ENCODE measurements at regions not wholly inside any gene's neighbourhood (a gene's known extent, or its start where the extent isn't known, plus 50 kb on each side); places are given as distances from the start of the nearest gene placed in this dataset.
A peak's percentile ranks its signal among the peaks of the same experiment; 100 is the strongest.

GRCh38 chr1:88188038-88188437 is 496.0 kb upstream of the PKN2 start:
- DNase-seq = no peak

DNA sequence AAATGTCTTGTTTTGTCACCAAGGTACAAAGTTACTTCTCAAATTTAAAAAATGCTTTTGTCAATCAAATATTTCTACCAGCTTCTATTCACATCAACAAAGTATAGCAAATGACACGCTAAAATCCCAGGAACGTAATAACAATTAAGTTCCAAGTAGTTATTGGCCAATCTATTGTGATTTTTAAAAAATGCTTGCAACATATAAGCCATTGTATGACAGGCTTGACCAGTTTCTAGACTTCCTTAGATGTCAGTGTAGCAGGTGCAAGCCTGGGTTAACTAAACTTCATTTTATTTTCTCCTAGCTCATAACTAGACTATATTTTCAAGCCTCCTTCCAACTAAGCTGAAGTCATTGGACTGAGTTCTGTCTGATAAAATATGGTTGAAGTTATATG is 494.5 kb upstream of the PKN2 start:
- no peak for DNase-seq

GRCh38 chr1:88191917-88192316 is 492.2 kb upstream of the PKN2 start:
- DNase-seq = no peak

GRCh38 chr1:88194542-88194941 is 489.5 kb upstream of the PKN2 start:
- DNase-seq = no peak

DNA sequence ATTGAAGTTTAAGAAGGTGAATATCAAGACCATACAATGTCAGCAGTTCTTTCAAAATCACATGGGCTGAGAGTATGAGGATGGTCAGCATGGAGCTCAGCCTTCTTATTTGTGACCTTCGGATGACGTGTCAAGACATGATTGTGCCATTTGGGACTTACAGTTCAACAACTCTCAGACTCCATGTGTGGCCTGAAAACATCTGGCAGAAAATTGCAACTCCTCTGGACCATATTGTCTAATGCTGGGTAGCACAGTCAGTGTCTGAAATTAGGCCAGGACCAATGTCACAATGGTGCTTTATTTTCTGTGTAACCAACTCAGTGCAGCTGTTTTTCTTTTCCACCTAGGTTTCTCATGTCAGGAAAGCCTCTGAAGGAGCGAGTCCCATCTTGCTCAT is 483.5 kb upstream of the PKN2 start:
- no peak for DNase-seq

DNA sequence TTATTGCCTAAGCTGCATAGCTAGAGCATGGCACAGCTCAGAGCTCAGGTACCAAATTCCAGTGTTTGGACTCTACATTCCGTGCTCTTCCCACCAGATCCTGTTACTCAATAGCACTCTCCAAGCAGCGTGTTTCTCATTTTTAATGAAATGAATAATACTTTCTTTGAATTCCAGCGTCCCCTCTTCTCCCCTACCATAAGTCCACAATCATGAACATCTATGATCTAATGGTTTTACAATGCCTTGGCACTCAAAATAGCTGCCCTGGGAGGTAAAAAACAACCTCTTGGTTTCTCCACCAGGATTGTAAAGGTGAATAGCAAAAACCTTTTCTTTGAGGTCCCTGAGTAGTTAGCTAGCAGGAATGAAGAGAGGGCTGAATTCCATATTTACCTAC is 480.0 kb upstream of the PKN2 start:
- no peak for DNase-seq

DNA sequence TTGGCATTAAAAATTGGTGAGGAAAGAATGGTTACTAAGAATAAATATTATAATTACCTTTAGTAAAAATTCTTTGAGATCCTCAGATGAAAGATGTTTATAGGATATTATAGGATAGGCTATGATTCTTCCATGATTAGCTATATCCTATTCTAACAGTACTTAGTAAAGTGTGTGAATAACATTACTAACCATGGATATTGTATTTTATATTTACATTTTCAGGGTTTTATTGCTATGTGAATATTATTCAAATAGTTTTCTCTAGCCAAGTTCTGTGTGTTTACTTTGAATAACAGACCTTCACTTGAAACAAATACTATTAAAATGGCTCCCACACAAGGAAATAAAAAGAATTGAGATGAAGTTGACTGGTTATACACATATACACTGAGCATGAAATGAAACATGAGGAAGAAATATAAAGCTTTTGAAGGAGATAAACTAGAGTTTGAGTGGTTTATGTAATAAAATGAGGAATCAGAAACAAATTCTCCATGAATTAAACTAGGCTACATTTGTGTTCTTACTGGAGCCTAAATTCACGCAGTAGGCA is 479.4 kb upstream of the PKN2 start:
- no peak for DNase-seq

DNA sequence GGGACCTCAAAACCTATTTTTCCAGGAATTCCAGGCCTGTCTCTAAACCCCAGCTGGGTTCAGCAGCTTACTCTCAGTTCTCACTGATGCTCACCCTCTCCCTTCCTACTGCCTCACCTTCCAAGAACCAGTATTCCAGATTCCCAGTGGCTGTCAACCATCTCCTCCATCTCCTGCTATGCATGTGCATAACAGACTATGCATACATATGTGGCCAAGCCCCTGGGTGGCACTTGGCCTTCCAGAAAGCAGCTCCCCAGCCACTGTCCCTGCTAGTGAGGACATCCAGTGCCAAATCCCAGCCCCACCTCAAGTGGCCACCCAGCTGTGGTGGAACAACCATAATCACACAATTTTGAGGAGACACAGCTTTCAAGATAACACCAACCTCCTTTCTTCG is 475.7 kb upstream of the PKN2 start:
- DNase-seq = no peak

GRCh38 chr1:88210103-88210787 is 473.8 kb upstream of the PKN2 start:
- no peak for DNase-seq

DNA sequence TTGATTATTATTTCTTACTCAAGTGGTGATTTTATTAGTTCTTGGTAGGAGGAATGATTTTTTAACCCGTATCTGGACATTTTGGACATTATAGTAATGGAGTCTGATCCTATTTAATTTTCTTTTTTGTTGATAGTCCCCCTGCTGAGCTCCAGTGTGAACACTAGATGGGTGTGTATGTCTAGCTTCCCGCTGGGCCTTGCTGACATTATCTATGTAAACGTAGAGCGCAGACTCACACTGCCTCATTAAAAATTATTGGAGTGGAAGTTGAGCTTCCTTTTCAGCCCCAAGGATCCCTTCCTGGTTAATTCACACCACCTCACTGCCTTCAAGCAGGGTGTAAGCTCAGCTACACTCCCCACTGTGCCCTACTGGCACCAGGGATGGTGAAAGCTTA is 467.6 kb upstream of the PKN2 start:
- no peak for DNase-seq

DNA sequence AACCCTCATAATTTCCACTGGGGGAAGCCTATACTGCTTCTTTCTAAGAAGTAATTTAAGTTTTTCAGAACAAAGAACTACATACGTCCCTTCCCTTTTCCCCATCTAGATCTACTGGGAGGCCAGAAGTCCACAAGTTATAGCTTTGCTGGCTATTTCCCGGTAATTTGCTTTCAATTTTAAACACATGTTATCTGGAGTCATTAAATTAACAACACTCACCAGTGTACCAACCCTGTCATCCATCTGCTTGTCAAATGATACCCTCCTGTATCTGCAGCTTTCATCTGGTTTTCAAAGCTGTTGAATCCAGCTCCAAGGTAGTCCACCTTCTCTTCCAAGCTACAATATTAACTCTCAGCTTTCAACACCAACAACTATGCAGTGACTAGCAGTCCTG is 466.7 kb upstream of the PKN2 start:
- DNase-seq = no peak

DNA sequence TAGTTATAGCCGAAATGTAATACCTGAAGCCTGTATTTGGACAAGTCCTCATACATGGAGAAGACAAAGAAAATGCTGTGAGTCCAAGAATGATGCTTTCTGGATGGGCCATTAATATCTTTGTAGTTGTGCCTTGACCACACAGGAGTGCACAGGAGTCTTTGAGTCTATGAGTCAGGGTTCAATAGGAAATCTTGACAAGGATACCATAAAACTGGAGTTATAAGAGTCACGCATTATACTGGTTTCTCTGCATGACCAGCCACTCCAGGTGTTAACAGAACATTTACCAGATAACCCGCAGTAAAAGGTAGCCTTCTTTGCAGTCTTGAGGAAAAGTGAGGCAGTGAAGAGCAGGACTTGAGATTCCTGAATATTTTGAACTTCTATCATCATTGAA is 464.6 kb upstream of the PKN2 start:
- no peak for DNase-seq

- no peak for DNase-seq
Observed at GRCh38 chr1:88221411-88221810, 462.7 kb upstream of the PKN2 start.

- DNase-seq = no peak
Observed at GRCh38 chr1:88224906-88225305, 459.2 kb upstream of the PKN2 start.

GRCh38 chr1:88228114-88228513 is 456.0 kb upstream of the PKN2 start:
- DNase-seq = no peak

GRCh38 chr1:88230126-88230525 is 453.9 kb upstream of the PKN2 start:
- DNase-seq = no peak

- DNase-seq = no peak
Observed at GRCh38 chr1:88237058-88237457, 447.0 kb upstream of the PKN2 start.

- no peak for DNase-seq
Observed at GRCh38 chr1:88239205-88239604, 444.9 kb upstream of the PKN2 start.

GRCh38 chr1:88247666-88248065 is 436.4 kb upstream of the PKN2 start:
- peak; percentile 73 for DNase-seq

DNA sequence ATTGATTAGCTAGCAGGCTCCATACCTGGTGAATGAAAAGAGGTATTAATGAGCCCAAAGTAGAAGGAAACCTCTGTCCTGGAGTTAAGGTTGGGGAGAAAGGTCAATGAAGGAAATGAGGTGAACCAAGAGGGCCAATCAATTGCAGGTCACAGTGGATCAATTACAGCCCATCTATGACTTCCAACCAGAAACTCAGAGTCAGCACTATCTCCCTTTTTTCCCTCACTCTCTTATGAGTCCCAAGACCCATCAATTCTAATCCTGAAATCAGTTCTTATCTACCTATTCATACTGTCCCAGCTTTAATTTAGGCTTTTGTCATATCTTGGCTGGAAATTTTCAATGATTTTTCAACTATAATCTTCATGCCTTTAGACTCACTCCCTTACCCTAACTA is 433.2 kb upstream of the PKN2 start:
- DNase-seq = no peak

GRCh38 chr1:88252745-88253144 is 431.3 kb upstream of the PKN2 start:
- no peak for DNase-seq

GRCh38 chr1:88265606-88266005 is 418.5 kb upstream of the PKN2 start:
- no peak for DNase-seq

GRCh38 chr1:88266051-88266450 is 418.0 kb upstream of the PKN2 start:
- no peak for DNase-seq

- DNase-seq = no peak
Observed at GRCh38 chr1:88272216-88272615, 411.9 kb upstream of the PKN2 start.

DNA sequence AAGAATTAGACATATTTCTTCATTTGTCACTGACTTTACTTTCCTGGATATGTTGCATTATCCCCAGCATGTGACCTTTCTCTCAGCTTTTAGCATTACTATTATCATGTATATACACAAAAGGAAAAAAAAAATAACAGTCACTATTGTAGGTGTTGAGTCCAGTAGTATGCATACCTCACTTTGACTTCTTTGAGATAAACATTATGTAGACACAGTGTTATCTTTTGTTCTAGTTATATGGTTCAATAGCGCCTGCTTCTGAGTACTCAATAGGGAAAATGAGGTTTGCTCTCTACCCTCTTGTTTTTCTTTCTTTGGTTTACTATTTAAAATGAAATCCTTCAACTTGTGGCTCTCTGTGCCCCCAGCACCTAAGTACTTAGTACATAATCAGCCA is 409.6 kb upstream of the PKN2 start:
- DNase-seq = no peak

Measured in NCI-H446 treated with DMSO at 0.1 percent for 48 hours (cell line).